Coronary artery (tissue), 2 donors: ENCODE measurements at regions not wholly inside any gene's neighbourhood (a gene's known extent, or its start where the extent isn't known, plus 50 kb on each side); places are given as distances from the start of the nearest gene placed in this dataset.

Experiments
- DNase-seq: peaks from one replicate; pipeline ENCODE4 v3.0.0-alpha.2; 2017; ENCODE audit warnings: low spot score
- H3K27ac ChIP-seq, 2 donors: fragments of 200-600 bp; sonication (generic); one replicate each; pipeline ENCODE4 v1.5.1; 2016 to 2019
- H3K4me3 ChIP-seq: fragments of 200-600 bp; sonication (generic); 2 replicates; pipeline ENCODE4 v1.5.1; 2016; ENCODE audit warnings: mild to moderate bottlenecking, moderate library complexity
- CTCF ChIP-seq: fragments of 200-600 bp; sonication (generic); IDR thresholded peaks from one replicate; pipeline ENCODE4 v1.5.1; 2019; ENCODE audit warnings: antibody characterized with exemption

- H3K4me3 ChIP-seq, result no peak overlapping the region
- H3K27ac ChIP-seq, result no peak overlapping the region
- no peak for DNase-seq
- no peak for TF ChIP-seq CTCF
Measured at GRCh38 chr3:72698154-72698917, 149.9 kb downstream of the SHQ1 start.

GRCh38 chr3:72697717-72698116 is 150.5 kb downstream of the SHQ1 start:
- H3K4me3 ChIP-seq, result no peak overlapping the region
- H3K27ac ChIP-seq, result no peak overlapping the region
- no peak for TF ChIP-seq CTCF
- no peak for DNase-seq

GRCh38 chr3:72696815-72697214 is 151.4 kb downstream of the SHQ1 start:
- DNase-seq, result no peak

GRCh38 chr3:72694398-72694797 is 153.8 kb downstream of the SHQ1 start:
- no peak for DNase-seq
- TF ChIP-seq CTCF, result no peak

More at GRCh38 chr3:72696815-72697214, 151.4 kb downstream of the SHQ1 start:
- Histone ChIP-seq H3K27ac (no peak overlapping the region), H3K4me3 (no peak overlapping the region)
- TF ChIP-seq CTCF, result no peak

GRCh38 chr3:72692990-72693389 is 155.3 kb downstream of the SHQ1 start:
- TF ChIP-seq CTCF, result no peak
- H3K4me3 ChIP-seq, result no peak overlapping the region
- H3K27ac ChIP-seq, result no peak overlapping the region
- no peak for DNase-seq

More at GRCh38 chr3:72694398-72694797, 153.8 kb downstream of the SHQ1 start:
- Histone ChIP-seq H3K27ac (no peak overlapping the region), H3K4me3 (no peak overlapping the region)

- TF ChIP-seq CTCF, result no peak
- H3K27ac ChIP-seq, result no peak overlapping the region
- DNase-seq, result no peak
- H3K4me3 ChIP-seq, result no peak overlapping the region
Measured at GRCh38 chr3:72690629-72691028, 157.6 kb downstream of the SHQ1 start.

- no peak for DNase-seq
- TF ChIP-seq CTCF, result no peak
- no peak overlapping the region for H3K4me3 ChIP-seq
- H3K27ac ChIP-seq, result no peak overlapping the region
Measured at GRCh38 chr3:72682936-72683452, 165.3 kb downstream of the SHQ1 start.
